Spleen (tissue), 7 donors: ENCODE measurements at regions not wholly inside any gene's neighbourhood (a gene's known extent, or its start where the extent isn't known, plus 50 kb on each side); places are given as distances from the start of the nearest gene placed in this dataset.

ENCODE experiments used
- CTCF ChIP-seq, 11 experiments: fragments of 200-600 bp in 7 of 11; fragments of 450-650 bp in 4 of 11; sonication (generic) in 4 of 11; IDR thresholded peaks in 8 of 11; conservative IDR thresholded peaks in 3 of 11; 1 replicate in 7 of 11; 2 replicates in 4 of 11; pipeline versions ENCODE4 v1.4.0 to v1.8.0; 2016 to 2021; ENCODE audit warnings: antibody characterized with exemption in 11 of 11, inconsistent platforms in 4 of 11, mild to moderate bottlenecking in 1 of 11
- POLR2AphosphoS5 ChIP-seq, 3 donors: sonication (generic); formaldehyde crosslinking; IDR thresholded peaks; one replicate each; pipeline ENCODE4 v1.5.1; 2017; ENCODE audit warnings: antibody characterized with exemption in 3 of 3
- donor health status: DM: no; HTN: no; CAD: no; lungs with moderate emphysema.
- donor health status: DM: no; HTN: no; CAD: no.
- donor health status: DM: no; HTN: no; CAD: no.

GRCh38 chr2:17337507-17337906 is 180.7 kb downstream of the RAD51AP2 start:
- TF ChIP-seq POLR2AphosphoS5 (IDR thresholded peaks at IDR 0.05), result no peak
- TF ChIP-seq CTCF (IDR thresholded peaks at IDR 0.05 in 8 of 11, conservative IDR thresholded peaks at IDR 0.05 in 3 of 11), result no peak
